ENCODE measurements at regions not wholly inside any gene's neighbourhood (a gene's known extent, or its start where the extent isn't known, plus 50 kb on each side); places are given as distances from the start of the nearest gene placed in this dataset.
"Not testable (repeated sequence)": the region's sequence is repeated elsewhere in the genome, so short reads cannot be mapped to it uniquely, and the experiment has no call there.

DNA sequence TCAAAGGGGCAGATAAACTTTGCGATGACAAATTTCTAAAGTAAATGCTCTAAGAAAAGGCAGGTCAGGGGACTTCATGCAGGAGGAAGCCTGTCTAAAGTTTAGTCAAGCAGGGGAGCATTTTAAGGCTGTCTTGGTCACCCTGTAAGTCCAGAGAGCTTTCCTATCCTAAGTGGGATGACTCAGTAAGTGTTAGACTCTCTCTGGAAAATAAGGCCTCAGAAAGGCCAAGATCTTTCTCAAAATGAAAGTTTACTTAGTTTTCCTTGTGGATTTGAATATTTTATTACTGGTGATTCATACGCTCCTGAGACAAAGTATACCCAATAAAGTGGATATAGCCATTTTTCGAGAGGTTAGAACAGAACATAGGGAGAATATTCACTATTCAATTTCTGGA lies 806.9 kb upstream of the CDH9 start:
- H3K4me3 ChIP-seq (ENCODE audit: low read depth, low read length), result no peak overlapping the region
- TF ChIP-seq MYC (IDR thresholded peaks at IDR 0.05; ENCODE audit: low read depth, low read length) (no peak), POLR2A (IDR thresholded peaks at IDR 0.05; ENCODE audit: extremely low read depth, insufficient read length) (no peak)
- TF ChIP-seq, protein P1, sequence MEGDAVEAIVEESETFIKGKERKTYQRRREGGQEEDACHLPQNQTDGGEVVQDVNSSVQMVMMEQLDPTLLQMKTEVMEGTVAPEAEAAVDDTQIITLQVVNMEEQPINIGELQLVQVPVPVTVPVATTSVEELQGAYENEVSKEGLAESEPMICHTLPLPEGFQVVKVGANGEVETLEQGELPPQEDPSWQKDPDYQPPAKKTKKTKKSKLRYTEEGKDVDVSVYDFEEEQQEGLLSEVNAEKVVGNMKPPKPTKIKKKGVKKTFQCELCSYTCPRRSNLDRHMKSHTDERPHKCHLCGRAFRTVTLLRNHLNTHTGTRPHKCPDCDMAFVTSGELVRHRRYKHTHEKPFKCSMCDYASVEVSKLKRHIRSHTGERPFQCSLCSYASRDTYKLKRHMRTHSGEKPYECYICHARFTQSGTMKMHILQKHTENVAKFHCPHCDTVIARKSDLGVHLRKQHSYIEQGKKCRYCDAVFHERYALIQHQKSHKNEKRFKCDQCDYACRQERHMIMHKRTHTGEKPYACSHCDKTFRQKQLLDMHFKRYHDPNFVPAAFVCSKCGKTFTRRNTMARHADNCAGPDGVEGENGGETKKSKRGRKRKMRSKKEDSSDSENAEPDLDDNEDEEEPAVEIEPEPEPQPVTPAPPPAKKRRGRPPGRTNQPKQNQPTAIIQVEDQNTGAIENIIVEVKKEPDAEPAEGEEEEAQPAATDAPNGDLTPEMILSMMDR (IDR thresholded peaks at IDR 0.05; ENCODE audit: low read depth, low read length), result no peak
- TF ChIP-seq, protein P2, sequence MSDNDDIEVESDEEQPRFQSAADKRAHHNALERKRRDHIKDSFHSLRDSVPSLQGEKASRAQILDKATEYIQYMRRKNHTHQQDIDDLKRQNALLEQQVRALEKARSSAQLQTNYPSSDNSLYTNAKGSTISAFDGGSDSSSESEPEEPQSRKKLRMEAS (IDR thresholded peaks at IDR 0.05; ENCODE audit: low read depth, low read length), result no peak
- DNase-seq (ENCODE audit: low read depth), result no peak

DNA sequence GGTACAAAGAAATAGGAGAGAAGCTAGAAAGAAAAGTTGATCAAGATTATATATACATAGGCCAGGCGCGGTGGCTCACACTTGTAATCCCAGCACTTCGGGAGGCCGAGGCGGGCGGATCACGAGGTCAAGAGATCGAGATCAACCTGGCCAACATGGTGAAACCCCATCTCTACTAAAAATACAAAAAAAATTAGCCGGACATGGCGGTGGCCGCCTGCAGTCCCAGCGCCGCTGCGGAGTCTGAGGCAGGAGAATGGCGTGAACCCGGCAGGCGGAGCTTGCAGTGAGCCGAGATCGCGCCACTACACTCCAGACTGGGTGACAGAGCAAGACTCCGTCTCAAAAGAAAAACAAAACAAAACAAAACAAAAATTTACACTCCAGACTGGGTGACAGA lies 798.3 kb upstream of the CDH9 start:
- not testable (repeated sequence) for H3K4me3 ChIP-seq (ENCODE audit: low read depth, low read length); DNase-seq (ENCODE audit: low read depth)

DNA sequence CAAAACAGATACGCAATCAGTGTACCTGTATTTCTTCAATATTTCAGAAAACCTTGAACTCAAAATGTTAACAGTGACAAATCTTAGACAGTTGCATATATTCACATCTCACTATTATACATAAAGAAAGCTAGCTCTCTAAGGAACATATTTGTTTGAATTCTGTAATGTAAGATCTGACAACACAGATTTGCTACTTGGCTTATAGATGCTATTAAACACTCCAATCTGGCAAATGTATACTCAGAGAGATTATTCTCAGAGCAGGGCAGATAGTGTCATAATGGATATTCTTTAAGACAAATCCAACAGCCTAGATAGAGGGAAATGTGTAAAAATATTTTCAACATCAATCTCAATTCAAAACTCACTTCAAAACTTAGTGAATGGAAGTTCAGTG lies 794.5 kb upstream of the CDH9 start:
- DNase-seq (ENCODE audit: low read depth), result no peak
- H3K4me3 ChIP-seq (ENCODE audit: low read depth, low read length), result no peak overlapping the region
- TF ChIP-seq POLR2A (IDR thresholded peaks at IDR 0.05; ENCODE audit: extremely low read depth, insufficient read length) (no peak), MYC (IDR thresholded peaks at IDR 0.05; ENCODE audit: low read depth, low read length) (no peak)
- TF ChIP-seq, protein P1 (IDR thresholded peaks at IDR 0.05; ENCODE audit: low read depth, low read length), result no peak
- TF ChIP-seq, protein P2 (IDR thresholded peaks at IDR 0.05; ENCODE audit: low read depth, low read length), result no peak

DNA sequence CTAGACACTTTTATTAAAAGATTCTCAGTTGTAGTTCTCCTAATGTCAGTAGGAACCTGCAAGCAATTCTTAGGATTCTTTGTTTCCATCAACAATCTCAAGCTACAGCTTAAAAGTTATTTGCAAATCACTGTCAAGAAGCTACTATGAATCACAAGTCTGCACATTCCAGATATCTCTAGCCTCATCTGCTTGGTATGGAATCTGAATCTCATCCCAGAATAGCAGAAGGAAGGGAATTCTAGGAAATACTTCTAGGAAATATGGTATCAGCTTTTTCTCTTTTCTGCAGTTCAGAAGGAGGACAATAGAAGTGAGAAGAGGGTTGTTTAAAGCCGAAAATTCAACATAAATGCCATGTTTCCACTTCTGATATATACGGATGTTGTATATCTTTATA lies 792.2 kb upstream of the CDH9 start:
- H3K4me3 ChIP-seq (ENCODE audit: low read depth, low read length), result no peak overlapping the region
- DNase-seq (ENCODE audit: low read depth), result no peak

DNA sequence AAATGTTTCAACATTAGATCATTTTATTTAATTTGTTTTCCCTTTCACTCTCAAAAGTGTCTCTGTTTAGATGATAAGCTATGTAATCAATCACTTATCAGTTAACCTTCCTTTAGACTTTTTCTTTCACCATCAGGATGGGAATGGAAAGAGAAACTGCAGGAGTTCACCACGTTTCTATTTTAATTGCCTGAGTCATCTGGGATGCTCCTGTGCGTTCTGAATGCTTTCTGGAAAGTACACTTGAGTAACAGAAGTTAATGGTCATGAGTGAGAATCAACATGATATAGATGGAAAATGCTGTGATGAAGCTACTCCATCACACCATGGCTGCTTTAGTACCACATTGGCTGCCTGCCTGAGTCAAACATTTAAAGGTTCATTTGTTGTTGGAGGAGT lies 783.3 kb upstream of the CDH9 start:
- TF ChIP-seq MYC (IDR thresholded peaks at IDR 0.05; ENCODE audit: low read depth, low read length), result no peak
- TF ChIP-seq, protein P2 (IDR thresholded peaks at IDR 0.05; ENCODE audit: low read depth, low read length), result no peak
- TF ChIP-seq, protein P1 (IDR thresholded peaks at IDR 0.05; ENCODE audit: low read depth, low read length), result no peak
- TF ChIP-seq POLR2A (IDR thresholded peaks at IDR 0.05; ENCODE audit: extremely low read depth, insufficient read length), result no peak
- H3K4me3 ChIP-seq (ENCODE audit: low read depth, low read length), result no peak overlapping the region
- DNase-seq (ENCODE audit: low read depth), result no peak

More for the DNA sequence above, 792.2 kb upstream of the CDH9 start:
- TF ChIP-seq, protein P1 (IDR thresholded peaks at IDR 0.05; ENCODE audit: low read depth, low read length), result no peak
- TF ChIP-seq MYC (IDR thresholded peaks at IDR 0.05; ENCODE audit: low read depth, low read length) (no peak), POLR2A (IDR thresholded peaks at IDR 0.05; ENCODE audit: extremely low read depth, insufficient read length) (no peak)
- TF ChIP-seq, protein P2 (IDR thresholded peaks at IDR 0.05; ENCODE audit: low read depth, low read length), result no peak

DNA sequence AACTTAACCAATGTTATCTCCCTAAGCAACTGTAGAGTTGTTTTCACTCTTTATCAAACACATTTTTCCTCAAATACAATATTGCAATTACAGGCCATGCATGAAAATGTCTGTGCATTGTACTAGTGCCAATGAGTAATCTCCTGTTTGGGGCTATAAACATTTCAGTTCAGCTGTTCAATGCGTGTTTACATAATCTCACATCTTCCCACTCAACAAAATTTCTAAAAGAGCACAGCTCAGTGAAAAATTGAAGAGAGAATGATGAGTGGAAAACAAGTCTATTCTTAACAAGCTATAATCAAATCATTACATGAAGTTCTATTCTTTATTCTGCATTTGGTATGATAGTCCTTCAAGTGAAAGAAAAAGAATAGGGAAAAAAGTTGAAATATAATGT lies 780.5 kb upstream of the CDH9 start:
- no peak for DNase-seq (ENCODE audit: low read depth)
- H3K4me3 ChIP-seq (ENCODE audit: low read depth, low read length), result no peak overlapping the region
- TF ChIP-seq MYC (IDR thresholded peaks at IDR 0.05; ENCODE audit: low read depth, low read length), result no peak
- TF ChIP-seq, protein P1 (IDR thresholded peaks at IDR 0.05; ENCODE audit: low read depth, low read length), result no peak
- TF ChIP-seq, protein P2 (IDR thresholded peaks at IDR 0.05; ENCODE audit: low read depth, low read length), result no peak
- TF ChIP-seq POLR2A (IDR thresholded peaks at IDR 0.05; ENCODE audit: extremely low read depth, insufficient read length), result no peak
